ACC112 (cell line): ENCODE measurements at regions not wholly inside any gene's neighbourhood (a gene's known extent, or its start where the extent isn't known, plus 50 kb on each side); places are given as distances from the start of the nearest gene placed in this dataset.

Source experiments
- H2AFZ ChIP-seq: fragments of 200-600 bp; sonication (generic); one replicate; pipeline ENCODE4 v1.6.0; 2017; ENCODE audit warnings: antibody characterized with exemption, low read length; ENCODE audit not compliant: unreplicated experiment
- H3K27ac ChIP-seq: fragments of 200-600 bp; sonication (generic); 2 replicates; pipeline ENCODE4 v1.5.1; 2014; ENCODE audit warnings: low read depth, mild to moderate bottlenecking, antibody characterized with exemption, low read length, moderate library complexity
- H3K27me3 ChIP-seq: fragments of 200-600 bp; sonication (generic); 2 replicates; pipeline ENCODE4 v1.6.1; 2014; ENCODE audit warnings: mild to moderate bottlenecking, antibody characterized with exemption, low read length, moderate library complexity, mixed read lengths; ENCODE audit not compliant: insufficient read depth
- H3K36me3 ChIP-seq: fragments of 200-600 bp; sonication (generic); 2 replicates; pipeline ENCODE4 v1.6.1; 2016; ENCODE audit warnings: mild to moderate bottlenecking, antibody characterized with exemption, low read length, moderate library complexity, mixed read lengths; ENCODE audit not compliant: insufficient read depth
- H3K4me1 ChIP-seq: fragments of 200-600 bp; sonication (generic); one replicate; pipeline ENCODE4 v1.6.1; 2016; ENCODE audit warnings: low read length, mixed read lengths; ENCODE audit not compliant: insufficient read depth, unreplicated experiment, control insufficient read depth
- H3K4me3 ChIP-seq: fragments of 200-600 bp; sonication (generic); 2 replicates; pipeline ENCODE4 v1.5.1; 2014; ENCODE audit warnings: mild to moderate bottlenecking, low read depth, low read length
- H3K79me2 ChIP-seq: fragments of 200-600 bp; sonication (generic); one replicate; pipeline ENCODE4 v1.6.0; 2016; ENCODE audit warnings: low read length; ENCODE audit not compliant: control insufficient read depth, unreplicated experiment, insufficient read depth

- H3K27ac ChIP-seq, result no peak overlapping the region
- H3K4me3 ChIP-seq, result no peak overlapping the region
- H2AFZ ChIP-seq, result no peak overlapping the region
- no peaks in the 10 kb centered on the region for H3K4me1 ChIP-seq
- H3K36me3 ChIP-seq, result no peaks in the 10 kb centered on the region
- no peaks in the 10 kb centered on the region for H3K79me2 ChIP-seq
- H3K27me3 ChIP-seq, result no peaks in the 10 kb centered on the region
Measured at GRCh38 chr9:103068753-103069152, 73.6 kb downstream of the CYLC2 start.

- no peak overlapping the region for H3K27ac ChIP-seq
- no peak overlapping the region for H3K4me3 ChIP-seq
- H3K36me3 ChIP-seq, result no peaks in the 10 kb centered on the region
- H3K4me1 ChIP-seq, result no peaks in the 10 kb centered on the region
- no peak overlapping the region for H2AFZ ChIP-seq
- H3K79me2 ChIP-seq, result no peaks in the 10 kb centered on the region
- H3K27me3 ChIP-seq, result no peaks in the 10 kb centered on the region
Measured at GRCh38 chr9:103078581-103078980, 83.4 kb downstream of the CYLC2 start.

- Histone ChIP-seq H3K79me2 (no peaks in the 10 kb centered on the region), H3K27ac (no peak overlapping the region), H3K36me3 (no peaks in the 10 kb centered on the region), H3K27me3 (no peaks in the 10 kb centered on the region), H2AFZ (no peak overlapping the region), H3K4me1 (no peaks in the 10 kb centered on the region), H3K4me3 (no peak overlapping the region)
Measured at GRCh38 chr9:103082494-103082893, 87.4 kb downstream of the CYLC2 start.

- H3K27ac ChIP-seq, result no peak overlapping the region
- H3K4me3 ChIP-seq, result no peak overlapping the region
- H3K27me3 ChIP-seq, result no peaks in the 10 kb centered on the region
- no peaks in the 10 kb centered on the region for H3K36me3 ChIP-seq
- H3K79me2 ChIP-seq, result no peaks in the 10 kb centered on the region
- no peak overlapping the region for H2AFZ ChIP-seq
- H3K4me1 ChIP-seq, result no peaks in the 10 kb centered on the region
Measured at GRCh38 chr9:103089357-103089756, 94.2 kb downstream of the CYLC2 start.

- H2AFZ ChIP-seq, result no peak overlapping the region
- H3K27me3 ChIP-seq, result no peaks in the 10 kb centered on the region
- no peaks in the 10 kb centered on the region for H3K36me3 ChIP-seq
Measured at GRCh38 chr9:103104101-103104500, 109.0 kb downstream of the CYLC2 start.

GRCh38 chr9:103116246-103116645 is 121.1 kb downstream of the CYLC2 start:
- no peak overlapping the region for H2AFZ ChIP-seq
- H3K27me3 ChIP-seq, result no peaks in the 10 kb centered on the region
- H3K4me3 ChIP-seq, result no peak overlapping the region
- no peak overlapping the region for H3K27ac ChIP-seq
- H3K4me1 ChIP-seq, result no peaks in the 10 kb centered on the region
- no peaks in the 10 kb centered on the region for H3K79me2 ChIP-seq
- no peaks in the 10 kb centered on the region for H3K36me3 ChIP-seq

More at GRCh38 chr9:103104101-103104500, 109.0 kb downstream of the CYLC2 start:
- Histone ChIP-seq H3K4me3 (no peak overlapping the region), H3K4me1 (no peaks in the 10 kb centered on the region), H3K79me2 (no peaks in the 10 kb centered on the region), H3K27ac (no peak overlapping the region)

- Histone ChIP-seq H3K27ac (no peak overlapping the region), H2AFZ (no peak overlapping the region), H3K4me3 (no peak overlapping the region), H3K4me1 (no peaks in the 10 kb centered on the region), H3K79me2 (no peaks in the 10 kb centered on the region), H3K27me3 (no peaks in the 10 kb centered on the region), H3K36me3 (no peaks in the 10 kb centered on the region)
Measured at GRCh38 chr9:103126494-103126893, 131.4 kb downstream of the CYLC2 start.

- Histone ChIP-seq H3K4me1 (no peaks in the 10 kb centered on the region), H3K27me3 (no peaks in the 10 kb centered on the region), H2AFZ (no peak overlapping the region), H3K79me2 (no peaks in the 10 kb centered on the region), H3K4me3 (no peak overlapping the region), H3K27ac (no peak overlapping the region), H3K36me3 (no peaks in the 10 kb centered on the region)
Measured at GRCh38 chr9:103139891-103140290, 144.8 kb downstream of the CYLC2 start.

- no peaks in the 10 kb centered on the region for H3K4me1 ChIP-seq
- no peak overlapping the region for H2AFZ ChIP-seq
- H3K27me3 ChIP-seq, result no peaks in the 10 kb centered on the region
- no peak overlapping the region for H3K4me3 ChIP-seq
- no peaks in the 10 kb centered on the region for H3K36me3 ChIP-seq
- H3K27ac ChIP-seq, result no peak overlapping the region
- no peaks in the 10 kb centered on the region for H3K79me2 ChIP-seq
Measured at GRCh38 chr9:103152473-103152872, 157.3 kb downstream of the CYLC2 start.

- Histone ChIP-seq H3K27me3 (no peaks in the 10 kb centered on the region), H3K4me3 (no peak overlapping the region), H3K4me1 (no peaks in the 10 kb centered on the region), H2AFZ (no peak overlapping the region), H3K36me3 (no peaks in the 10 kb centered on the region), H3K27ac (no peak overlapping the region), H3K79me2 (no peaks in the 10 kb centered on the region)
Measured at GRCh38 chr9:103167530-103167929, 172.4 kb downstream of the CYLC2 start.

GRCh38 chr9:103168254-103168653 is 173.1 kb downstream of the CYLC2 start:
- Histone ChIP-seq H3K27me3 (no peaks in the 10 kb centered on the region), H3K27ac (no peak overlapping the region), H2AFZ (no peak overlapping the region), H3K79me2 (no peaks in the 10 kb centered on the region), H3K36me3 (no peaks in the 10 kb centered on the region), H3K4me3 (no peak overlapping the region), H3K4me1 (no peaks in the 10 kb centered on the region)
